ENCODE measurements at regions not wholly inside any gene's neighbourhood (a gene's known extent, or its start where the extent isn't known, plus 50 kb on each side); places are given as distances from the start of the nearest gene placed in this dataset.

DNA sequence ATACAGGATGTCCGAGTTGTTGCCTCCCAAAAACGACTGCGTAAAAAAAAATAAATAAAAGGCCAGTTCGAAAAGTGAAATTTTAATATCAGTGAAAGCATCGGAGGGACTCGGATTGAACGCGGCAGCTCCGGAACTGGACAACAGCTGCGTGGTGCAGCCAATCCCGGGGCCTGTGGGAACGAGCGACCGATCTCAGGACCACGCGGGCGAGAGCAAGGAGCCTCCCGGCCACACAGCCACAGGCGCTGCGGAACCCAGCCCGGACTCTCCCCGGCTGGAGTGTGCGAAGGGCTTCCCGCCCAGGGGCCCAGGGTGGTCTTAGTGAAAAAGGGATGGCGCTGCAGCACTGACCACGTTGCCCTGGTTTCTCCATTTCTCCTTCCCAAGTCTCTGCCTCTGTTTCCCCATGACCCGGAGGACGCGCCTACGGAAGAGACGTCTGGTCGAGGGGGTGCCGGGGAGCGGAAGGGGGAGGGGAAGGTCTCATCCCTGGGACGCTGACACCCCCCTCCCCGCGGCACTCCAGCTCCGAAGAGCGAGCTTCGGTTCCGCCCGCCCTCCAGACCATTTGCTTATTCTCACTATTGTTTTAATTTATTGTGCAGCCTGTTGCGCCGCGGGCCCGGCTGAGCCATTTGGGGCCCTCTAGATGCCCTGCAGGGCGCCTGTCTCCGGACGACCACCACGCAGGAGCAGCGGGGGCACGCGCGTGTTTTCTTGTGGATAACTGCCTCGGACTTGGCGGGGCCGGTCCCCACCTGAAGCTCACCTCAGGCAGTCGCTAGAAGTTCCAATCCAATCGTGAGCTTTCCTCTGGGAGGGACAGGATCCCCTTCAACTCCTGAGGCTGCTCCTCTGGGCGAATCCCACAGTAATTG is 303.0 kb downstream of the PARP8 start (continued):
- TF ChIP-seq BACH1 (IDR thresholded peaks at IDR 0.05; ENCODE audit: low read length) (no peak), POU5F1 (IDR thresholded peaks at IDR 0.05; ENCODE audit: low read depth, low read length) (no peak), RNF2 (IDR thresholded peaks at IDR 0.05; ENCODE audit: borderline replicate concordance, low read depth, low read length, missing control alignments, poor library complexity, severe bottlenecking) (peak; percentile 50), EZH2 (IDR thresholded peaks at IDR 0.05; ENCODE audit: low read depth, low read length, severe bottlenecking) (peak; percentile 74), HDAC2 (IDR thresholded peaks at IDR 0.05; ENCODE audit: borderline replicate concordance in 1 of 2, low read depth in 2 of 2, low read length in 2 of 2) (0 out of 4 replicates have a peak, but pooled peaks of 1 of the 2 experiments have one; percentile 29), CHD1 (IDR thresholded peaks at IDR 0.05; ENCODE audit: low read depth, low read length) (no peak)
- TF ChIP-seq, protein P1, sequence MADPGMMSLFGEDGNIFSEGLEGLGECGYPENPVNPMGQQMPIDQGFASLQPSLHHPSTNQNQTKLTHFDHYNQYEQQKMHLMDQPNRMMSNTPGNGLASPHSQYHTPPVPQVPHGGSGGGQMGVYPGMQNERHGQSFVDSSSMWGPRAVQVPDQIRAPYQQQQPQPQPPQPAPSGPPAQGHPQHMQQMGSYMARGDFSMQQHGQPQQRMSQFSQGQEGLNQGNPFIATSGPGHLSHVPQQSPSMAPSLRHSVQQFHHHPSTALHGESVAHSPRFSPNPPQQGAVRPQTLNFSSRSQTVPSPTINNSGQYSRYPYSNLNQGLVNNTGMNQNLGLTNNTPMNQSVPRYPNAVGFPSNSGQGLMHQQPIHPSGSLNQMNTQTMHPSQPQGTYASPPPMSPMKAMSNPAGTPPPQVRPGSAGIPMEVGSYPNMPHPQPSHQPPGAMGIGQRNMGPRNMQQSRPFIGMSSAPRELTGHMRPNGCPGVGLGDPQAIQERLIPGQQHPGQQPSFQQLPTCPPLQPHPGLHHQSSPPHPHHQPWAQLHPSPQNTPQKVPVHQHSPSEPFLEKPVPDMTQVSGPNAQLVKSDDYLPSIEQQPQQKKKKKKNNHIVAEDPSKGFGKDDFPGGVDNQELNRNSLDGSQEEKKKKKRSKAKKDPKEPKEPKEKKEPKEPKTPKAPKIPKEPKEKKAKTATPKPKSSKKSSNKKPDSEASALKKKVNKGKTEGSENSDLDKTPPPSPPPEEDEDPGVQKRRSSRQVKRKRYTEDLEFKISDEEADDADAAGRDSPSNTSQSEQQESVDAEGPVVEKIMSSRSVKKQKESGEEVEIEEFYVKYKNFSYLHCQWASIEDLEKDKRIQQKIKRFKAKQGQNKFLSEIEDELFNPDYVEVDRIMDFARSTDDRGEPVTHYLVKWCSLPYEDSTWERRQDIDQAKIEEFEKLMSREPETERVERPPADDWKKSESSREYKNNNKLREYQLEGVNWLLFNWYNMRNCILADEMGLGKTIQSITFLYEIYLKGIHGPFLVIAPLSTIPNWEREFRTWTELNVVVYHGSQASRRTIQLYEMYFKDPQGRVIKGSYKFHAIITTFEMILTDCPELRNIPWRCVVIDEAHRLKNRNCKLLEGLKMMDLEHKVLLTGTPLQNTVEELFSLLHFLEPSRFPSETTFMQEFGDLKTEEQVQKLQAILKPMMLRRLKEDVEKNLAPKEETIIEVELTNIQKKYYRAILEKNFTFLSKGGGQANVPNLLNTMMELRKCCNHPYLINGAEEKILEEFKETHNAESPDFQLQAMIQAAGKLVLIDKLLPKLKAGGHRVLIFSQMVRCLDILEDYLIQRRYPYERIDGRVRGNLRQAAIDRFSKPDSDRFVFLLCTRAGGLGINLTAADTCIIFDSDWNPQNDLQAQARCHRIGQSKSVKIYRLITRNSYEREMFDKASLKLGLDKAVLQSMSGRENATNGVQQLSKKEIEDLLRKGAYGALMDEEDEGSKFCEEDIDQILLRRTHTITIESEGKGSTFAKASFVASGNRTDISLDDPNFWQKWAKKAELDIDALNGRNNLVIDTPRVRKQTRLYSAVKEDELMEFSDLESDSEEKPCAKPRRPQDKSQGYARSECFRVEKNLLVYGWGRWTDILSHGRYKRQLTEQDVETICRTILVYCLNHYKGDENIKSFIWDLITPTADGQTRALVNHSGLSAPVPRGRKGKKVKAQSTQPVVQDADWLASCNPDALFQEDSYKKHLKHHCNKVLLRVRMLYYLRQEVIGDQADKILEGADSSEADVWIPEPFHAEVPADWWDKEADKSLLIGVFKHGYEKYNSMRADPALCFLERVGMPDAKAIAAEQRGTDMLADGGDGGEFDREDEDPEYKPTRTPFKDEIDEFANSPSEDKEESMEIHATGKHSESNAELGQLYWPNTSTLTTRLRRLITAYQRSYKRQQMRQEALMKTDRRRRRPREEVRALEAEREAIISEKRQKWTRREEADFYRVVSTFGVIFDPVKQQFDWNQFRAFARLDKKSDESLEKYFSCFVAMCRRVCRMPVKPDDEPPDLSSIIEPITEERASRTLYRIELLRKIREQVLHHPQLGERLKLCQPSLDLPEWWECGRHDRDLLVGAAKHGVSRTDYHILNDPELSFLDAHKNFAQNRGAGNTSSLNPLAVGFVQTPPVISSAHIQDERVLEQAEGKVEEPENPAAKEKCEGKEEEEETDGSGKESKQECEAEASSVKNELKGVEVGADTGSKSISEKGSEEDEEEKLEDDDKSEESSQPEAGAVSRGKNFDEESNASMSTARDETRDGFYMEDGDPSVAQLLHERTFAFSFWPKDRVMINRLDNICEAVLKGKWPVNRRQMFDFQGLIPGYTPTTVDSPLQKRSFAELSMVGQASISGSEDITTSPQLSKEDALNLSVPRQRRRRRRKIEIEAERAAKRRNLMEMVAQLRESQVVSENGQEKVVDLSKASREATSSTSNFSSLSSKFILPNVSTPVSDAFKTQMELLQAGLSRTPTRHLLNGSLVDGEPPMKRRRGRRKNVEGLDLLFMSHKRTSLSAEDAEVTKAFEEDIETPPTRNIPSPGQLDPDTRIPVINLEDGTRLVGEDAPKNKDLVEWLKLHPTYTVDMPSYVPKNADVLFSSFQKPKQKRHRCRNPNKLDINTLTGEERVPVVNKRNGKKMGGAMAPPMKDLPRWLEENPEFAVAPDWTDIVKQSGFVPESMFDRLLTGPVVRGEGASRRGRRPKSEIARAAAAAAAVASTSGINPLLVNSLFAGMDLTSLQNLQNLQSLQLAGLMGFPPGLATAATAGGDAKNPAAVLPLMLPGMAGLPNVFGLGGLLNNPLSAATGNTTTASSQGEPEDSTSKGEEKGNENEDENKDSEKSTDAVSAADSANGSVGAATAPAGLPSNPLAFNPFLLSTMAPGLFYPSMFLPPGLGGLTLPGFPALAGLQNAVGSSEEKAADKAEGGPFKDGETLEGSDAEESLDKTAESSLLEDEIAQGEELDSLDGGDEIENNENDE (IDR thresholded peaks at IDR 0.05; ENCODE audit: insufficient replicate concordance, low read length), result no peak
- TF ChIP-seq, protein P2, sequence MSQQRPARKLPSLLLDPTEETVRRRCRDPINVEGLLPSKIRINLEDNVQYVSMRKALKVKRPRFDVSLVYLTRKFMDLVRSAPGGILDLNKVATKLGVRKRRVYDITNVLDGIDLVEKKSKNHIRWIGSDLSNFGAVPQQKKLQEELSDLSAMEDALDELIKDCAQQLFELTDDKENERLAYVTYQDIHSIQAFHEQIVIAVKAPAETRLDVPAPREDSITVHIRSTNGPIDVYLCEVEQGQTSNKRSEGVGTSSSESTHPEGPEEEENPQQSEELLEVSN (IDR thresholded peaks at IDR 0.05), result peak; percentile 76

Data from H1 (cell line).